Heart left ventricle (tissue), 13 donors: ENCODE measurements at regions not wholly inside any gene's neighbourhood (a gene's known extent, or its start where the extent isn't known, plus 50 kb on each side); places are given as distances from the start of the nearest gene placed in this dataset.

ENCODE experiments used
- CTCF ChIP-seq, 12 donors: fragments of 200-600 bp; sonication (generic) in 4 of 12; IDR thresholded peaks; one replicate each; pipeline versions ENCODE4 v1.5.0 to v1.8.0; 2018 to 2022; ENCODE audit warnings: antibody characterized with exemption in 12 of 12, mild to moderate bottlenecking in 5 of 12
- POLR2A ChIP-seq, 2 donors: fragments of 450-650 bp; IDR thresholded peaks; one replicate each; pipeline ENCODE4 v1.6.1; 2017; ENCODE audit warnings: antibody characterized with exemption in 2 of 2, mild to moderate bottlenecking in 2 of 2, moderate library complexity in 2 of 2
- donor health status: ischemic (EF 13 %, LVEDD 7.1; RV severe dilation, severe dysfunction).
- donor health status: DM: no; HTN: yes; CAD: no.
- donor health status: DM: no; HTN: no; CAD: no.
- donor health status: ischemic (EF 25% LVEDD 6.9; RV normal size, moderate dysfunction).
- donor health status: ischemic (EF 25% LVEDD 5.7; RV mildly dilated, moderate dysfunction).
- donor health status: ischemic (EF 35%, LVEDD 5.7; RV mildly dilated, moderate dysfunction).
- donor health status: nonischemic (EF 11% LVEDD 7.7; RV severe dilation, severe dysfunction).
- donor health status: DM: yes; HTN: yes; CAD: no.
- donor health status: PGD.
- donor health status: ischemic (EF 29% LVEDD 5.4; RV normal size, mild dysfunction).
- donor health status: nonischemic (EF 23%, LVEDD 6.1; RV moderate dilation, normal function).

GRCh38 chr3:159929171-159930141 is 59.2 kb upstream of the IL12A start:
- TF ChIP-seq CTCF (IDR thresholded peaks at IDR 0.05) (peak in 11 of 12 donors; percentile 18 to 49 (median 30)), POLR2A (IDR thresholded peaks at IDR 0.05) (no peak)
